ENCODE measurements at regions not wholly inside any gene's neighbourhood (a gene's known extent, or its start where the extent isn't known, plus 50 kb on each side); places are given as distances from the start of the nearest gene placed in this dataset.

GRCh38 chr1:221911714-221912113, 169.8 kb upstream of the DUSP10 start:
- Histone ChIP-seq H3K27me3 (ENCODE audit: insufficient read depth, low read length) (no peaks in the 10 kb centered on the region), H3K9ac (ENCODE audit: low read depth, low read length) (no peak overlapping the region), H3K4me3 (ENCODE audit: low read length) (no peak overlapping the region), H3K36me3 (ENCODE audit: insufficient read depth, low read depth, low read length) (no peaks in the 10 kb centered on the region), H3K27ac (ENCODE audit: low read length) (no peak overlapping the region), H3K9me3 (ENCODE audit: insufficient read depth, low read depth, low read length) (no peaks in the 10 kb centered on the region), H3K4me1 (ENCODE audit: insufficient read depth, low read length) (no peaks in the 10 kb centered on the region)

- Histone ChIP-seq H3K27me3 (ENCODE audit: insufficient read depth, low read length) (no peaks in the 10 kb centered on the region), H3K4me3 (ENCODE audit: low read length) (no peak overlapping the region), H3K9me3 (ENCODE audit: insufficient read depth, low read depth, low read length) (no peaks in the 10 kb centered on the region), H3K27ac (ENCODE audit: low read length) (no peak overlapping the region), H3K9ac (ENCODE audit: low read depth, low read length) (no peak overlapping the region), H3K4me1 (ENCODE audit: insufficient read depth, low read length) (no peaks in the 10 kb centered on the region), H3K36me3 (ENCODE audit: insufficient read depth, low read depth, low read length) (no peaks in the 10 kb centered on the region)
Observed at GRCh38 chr1:221910222-221910621, 168.3 kb upstream of the DUSP10 start.

DNA sequence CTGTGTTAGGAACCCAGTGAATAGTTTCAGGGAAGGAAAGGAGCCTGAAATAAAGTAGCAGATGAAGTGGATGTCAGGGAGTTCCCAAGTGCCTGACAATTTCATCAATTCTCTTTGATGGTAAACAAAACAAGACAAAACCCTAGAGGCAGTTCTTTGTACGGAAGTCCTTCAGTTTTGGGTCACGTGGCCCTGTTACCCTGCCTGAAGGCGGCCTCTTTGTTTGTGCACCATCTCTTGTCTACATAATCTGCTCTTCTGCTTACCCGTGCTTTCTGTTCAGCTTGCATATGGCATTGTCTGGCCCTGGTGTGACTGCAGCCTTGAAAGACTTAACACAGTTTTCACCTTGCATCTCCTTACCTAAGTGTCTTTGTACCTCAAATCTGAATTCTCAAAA, 166.7 kb upstream of the DUSP10 start:
- H3K27me3 ChIP-seq (ENCODE audit: insufficient read depth, low read length) = no peaks in the 10 kb centered on the region
- no peaks in the 10 kb centered on the region for H3K9me3 ChIP-seq (ENCODE audit: insufficient read depth, low read depth, low read length)
- no peak overlapping the region for H3K27ac ChIP-seq (ENCODE audit: low read length)
- H3K36me3 ChIP-seq (ENCODE audit: insufficient read depth, low read depth, low read length) = no peaks in the 10 kb centered on the region
- no peak overlapping the region for H3K9ac ChIP-seq (ENCODE audit: low read depth, low read length)
- no peak overlapping the region for H3K4me3 ChIP-seq (ENCODE audit: low read length)
- H3K4me1 ChIP-seq (ENCODE audit: insufficient read depth, low read length) = no peaks in the 10 kb centered on the region

DNA sequence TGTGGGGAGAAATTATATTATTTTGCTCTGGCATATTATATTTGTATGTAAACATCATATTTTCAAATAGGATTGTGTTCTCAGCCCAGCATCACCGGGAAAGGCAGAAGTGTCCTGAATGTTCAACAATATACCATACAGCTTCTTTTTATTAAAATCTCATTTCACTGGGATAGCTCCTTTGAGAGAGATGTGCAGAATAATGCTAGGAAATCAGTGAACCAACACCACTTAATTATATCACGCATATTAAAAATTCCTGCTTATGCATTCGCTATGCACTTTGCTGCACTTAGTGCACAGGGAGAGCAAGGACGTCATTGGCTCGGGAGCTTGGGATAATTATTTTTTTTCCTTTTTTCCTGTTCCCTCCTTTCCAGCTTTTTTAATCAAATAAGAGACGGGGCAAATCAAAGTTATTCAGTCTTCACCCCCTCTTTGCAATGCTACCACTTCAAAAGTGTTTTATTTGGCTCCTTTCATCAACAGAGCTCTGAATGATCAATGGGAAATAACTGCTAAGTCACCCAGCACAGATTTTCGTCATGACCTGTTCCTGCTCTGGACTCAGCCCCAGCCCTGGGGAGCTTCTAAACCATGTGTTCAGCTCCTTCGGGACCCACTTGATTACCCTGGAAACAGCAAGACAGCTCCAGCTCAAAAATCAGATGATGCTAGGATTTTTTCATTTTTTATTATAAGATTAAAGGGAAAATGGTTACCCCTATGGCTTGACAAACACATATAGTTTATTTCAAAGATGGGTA, 165.5 kb upstream of the DUSP10 start:
- H3K4me1 ChIP-seq (ENCODE audit: insufficient read depth, low read length) = no peaks in the 10 kb centered on the region
- H3K9ac ChIP-seq (ENCODE audit: low read depth, low read length) = no peak overlapping the region
- H3K27me3 ChIP-seq (ENCODE audit: insufficient read depth, low read length) = no peaks in the 10 kb centered on the region
- H3K4me3 ChIP-seq (ENCODE audit: low read length) = no peak overlapping the region
- no peaks in the 10 kb centered on the region for H3K36me3 ChIP-seq (ENCODE audit: insufficient read depth, low read depth, low read length)
- H3K27ac ChIP-seq (ENCODE audit: low read length) = no peak overlapping the region
- no peaks in the 10 kb centered on the region for H3K9me3 ChIP-seq (ENCODE audit: insufficient read depth, low read depth, low read length)

DNA sequence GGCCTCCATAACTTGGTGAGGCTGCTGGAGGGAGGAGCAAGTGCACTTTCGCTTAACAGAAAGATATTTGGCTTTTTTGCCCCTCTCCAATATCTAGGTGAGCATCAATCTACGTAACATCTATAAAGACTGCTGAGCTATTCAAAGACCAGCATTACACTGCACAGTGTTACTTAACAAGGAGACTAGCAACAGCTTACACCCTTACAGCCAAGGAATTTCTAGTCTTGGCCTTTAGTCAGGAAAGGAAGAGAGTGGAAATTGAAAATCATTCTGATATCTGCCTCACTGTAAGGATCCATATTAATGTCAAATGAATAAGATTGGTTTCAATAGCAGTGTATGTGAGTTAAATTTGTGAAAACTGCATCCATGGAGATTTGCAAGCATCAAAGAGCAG, 163.9 kb upstream of the DUSP10 start:
- no peaks in the 10 kb centered on the region for H3K9me3 ChIP-seq (ENCODE audit: insufficient read depth, low read depth, low read length)
- H3K36me3 ChIP-seq (ENCODE audit: insufficient read depth, low read depth, low read length) = no peaks in the 10 kb centered on the region

DNA sequence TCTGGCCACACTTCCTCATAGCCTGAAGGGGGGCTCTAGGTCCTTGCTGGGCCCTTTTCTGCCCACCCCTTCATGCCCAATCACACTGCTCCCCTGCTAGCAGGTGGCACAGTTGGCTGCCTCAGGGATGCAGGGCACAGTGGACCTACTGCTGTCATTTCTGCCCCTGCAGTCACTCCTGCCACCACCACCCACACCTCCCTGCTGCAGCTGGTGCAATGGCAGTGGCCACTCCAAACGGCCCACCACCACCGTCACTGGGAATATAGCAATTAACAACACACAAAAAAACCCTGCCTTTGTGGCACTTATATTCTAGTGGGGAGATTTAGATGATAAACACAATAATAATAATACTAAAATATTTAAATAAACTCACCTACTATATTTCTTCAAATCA, 162.4 kb upstream of the DUSP10 start:
- no peak overlapping the region for H3K4me3 ChIP-seq (ENCODE audit: low read length)
- no peaks in the 10 kb centered on the region for H3K4me1 ChIP-seq (ENCODE audit: insufficient read depth, low read length)
- no peak overlapping the region for H3K27ac ChIP-seq (ENCODE audit: low read length)
- H3K9ac ChIP-seq (ENCODE audit: low read depth, low read length) = no peak overlapping the region
- H3K9me3 ChIP-seq (ENCODE audit: insufficient read depth, low read depth, low read length) = no peaks in the 10 kb centered on the region
- H3K36me3 ChIP-seq (ENCODE audit: insufficient read depth, low read depth, low read length) = no peaks in the 10 kb centered on the region
- no peaks in the 10 kb centered on the region for H3K27me3 ChIP-seq (ENCODE audit: insufficient read depth, low read length)

More for the DNA sequence above, 163.9 kb upstream of the DUSP10 start:
- no peak overlapping the region for H3K27ac ChIP-seq (ENCODE audit: low read length)
- H3K4me1 ChIP-seq (ENCODE audit: insufficient read depth, low read length) = no peaks in the 10 kb centered on the region
- H3K27me3 ChIP-seq (ENCODE audit: insufficient read depth, low read length) = no peaks in the 10 kb centered on the region
- H3K9ac ChIP-seq (ENCODE audit: low read depth, low read length) = no peak overlapping the region
- no peak overlapping the region for H3K4me3 ChIP-seq (ENCODE audit: low read length)

- Histone ChIP-seq H3K27me3 (ENCODE audit: insufficient read depth, low read length) (no peaks in the 10 kb centered on the region), H3K36me3 (ENCODE audit: insufficient read depth, low read depth, low read length) (no peaks in the 10 kb centered on the region), H3K4me3 (ENCODE audit: low read length) (no peak overlapping the region), H3K9me3 (ENCODE audit: insufficient read depth, low read depth, low read length) (no peaks in the 10 kb centered on the region), H3K4me1 (ENCODE audit: insufficient read depth, low read length) (no peaks in the 10 kb centered on the region), H3K9ac (ENCODE audit: low read depth, low read length) (no peak overlapping the region), H3K27ac (ENCODE audit: low read length) (no peak overlapping the region)
Observed at GRCh38 chr1:221903594-221903993, 161.7 kb upstream of the DUSP10 start.

- Histone ChIP-seq H3K4me3 (ENCODE audit: low read length) (no peak overlapping the region), H3K36me3 (ENCODE audit: insufficient read depth, low read depth, low read length) (no peaks in the 10 kb centered on the region), H3K27me3 (ENCODE audit: insufficient read depth, low read length) (no peaks in the 10 kb centered on the region), H3K4me1 (ENCODE audit: insufficient read depth, low read length) (no peaks in the 10 kb centered on the region), H3K9me3 (ENCODE audit: insufficient read depth, low read depth, low read length) (no peaks in the 10 kb centered on the region), H3K27ac (ENCODE audit: low read length) (no peak overlapping the region), H3K9ac (ENCODE audit: low read depth, low read length) (no peak overlapping the region)
Observed at GRCh38 chr1:221902961-221903360, 161.1 kb upstream of the DUSP10 start.

GRCh38 chr1:221900678-221901077, 158.8 kb upstream of the DUSP10 start:
- no peak overlapping the region for H3K4me3 ChIP-seq (ENCODE audit: low read length)
- no peaks in the 10 kb centered on the region for H3K4me1 ChIP-seq (ENCODE audit: insufficient read depth, low read length)
- H3K27me3 ChIP-seq (ENCODE audit: insufficient read depth, low read length) = no peaks in the 10 kb centered on the region

GRCh38 chr1:221897321-221897721, 155.4 kb upstream of the DUSP10 start:
- Histone ChIP-seq H3K27me3 (ENCODE audit: insufficient read depth, low read length) (no peaks in the 10 kb centered on the region), H3K9me3 (ENCODE audit: insufficient read depth, low read depth, low read length) (no peaks in the 10 kb centered on the region), H3K27ac (ENCODE audit: low read length) (no peak overlapping the region), H3K4me1 (ENCODE audit: insufficient read depth, low read length) (no peaks in the 10 kb centered on the region), H3K36me3 (ENCODE audit: insufficient read depth, low read depth, low read length) (no peaks in the 10 kb centered on the region), H3K4me3 (ENCODE audit: low read length) (no peak overlapping the region), H3K9ac (ENCODE audit: low read depth, low read length) (no peak overlapping the region)

More at GRCh38 chr1:221900678-221901077, 158.8 kb upstream of the DUSP10 start:
- Histone ChIP-seq H3K9ac (ENCODE audit: low read depth, low read length) (no peak overlapping the region), H3K27ac (ENCODE audit: low read length) (no peak overlapping the region), H3K36me3 (ENCODE audit: insufficient read depth, low read depth, low read length) (no peaks in the 10 kb centered on the region), H3K9me3 (ENCODE audit: insufficient read depth, low read depth, low read length) (no peaks in the 10 kb centered on the region)

DNA sequence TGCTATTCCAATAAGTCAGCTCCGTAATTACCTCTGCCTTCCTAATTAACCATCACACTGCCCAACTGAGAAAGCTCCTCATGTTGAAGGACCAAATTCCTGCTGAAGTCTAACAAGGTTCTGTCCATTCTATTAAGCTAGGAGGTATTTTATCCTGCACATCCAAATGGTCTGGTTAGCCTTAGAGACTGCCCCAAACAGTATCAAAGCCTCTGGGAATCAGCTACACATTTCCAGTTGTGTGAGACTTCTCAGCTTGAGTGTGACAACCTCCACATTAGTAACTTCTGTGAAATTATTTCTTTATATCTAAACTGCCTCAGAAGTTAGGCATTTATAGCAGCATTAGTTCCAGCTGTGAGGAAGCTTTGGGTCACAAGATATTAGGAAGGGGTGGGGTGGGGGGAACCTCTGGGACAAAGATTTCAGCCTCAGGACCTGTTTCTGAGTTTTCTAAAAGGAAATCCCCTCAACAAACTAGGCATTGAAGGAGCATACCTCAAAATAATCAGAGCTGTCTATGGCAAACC, 150.5 kb upstream of the DUSP10 start:
- H3K4me1 ChIP-seq (ENCODE audit: insufficient read depth, low read length) = no peaks in the 10 kb centered on the region
- no peaks in the 10 kb centered on the region for H3K27me3 ChIP-seq (ENCODE audit: insufficient read depth, low read length)
- no peak overlapping the region for H3K4me3 ChIP-seq (ENCODE audit: low read length)
- H3K27ac ChIP-seq (ENCODE audit: low read length) = no peak overlapping the region
- H3K36me3 ChIP-seq (ENCODE audit: insufficient read depth, low read depth, low read length) = no peaks in the 10 kb centered on the region
- no peak overlapping the region for H3K9ac ChIP-seq (ENCODE audit: low read depth, low read length)
- no peaks in the 10 kb centered on the region for H3K9me3 ChIP-seq (ENCODE audit: insufficient read depth, low read depth, low read length)

DNA sequence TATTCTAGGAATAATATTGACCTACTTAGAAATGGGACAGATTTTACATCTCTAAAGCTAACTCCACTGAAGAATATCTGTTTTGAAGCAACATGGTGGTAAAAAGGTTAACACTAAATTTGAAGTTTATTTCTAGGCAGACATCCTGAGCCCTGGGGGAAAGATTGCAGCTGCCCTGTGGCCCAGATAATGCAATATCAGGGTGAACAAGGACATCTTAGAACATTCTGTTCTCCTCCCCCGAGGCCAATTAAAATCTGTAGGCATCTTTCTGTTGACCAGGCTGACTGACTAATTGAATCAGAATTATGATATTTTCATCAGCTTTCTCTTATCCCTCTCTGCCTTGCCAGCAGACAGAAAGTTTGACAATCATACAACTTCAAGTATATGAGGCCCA, 149.8 kb upstream of the DUSP10 start:
- Histone ChIP-seq H3K9ac (ENCODE audit: low read depth, low read length) (no peak overlapping the region), H3K36me3 (ENCODE audit: insufficient read depth, low read depth, low read length) (no peaks in the 10 kb centered on the region), H3K27ac (ENCODE audit: low read length) (no peak overlapping the region), H3K4me3 (ENCODE audit: low read length) (no peak overlapping the region), H3K9me3 (ENCODE audit: insufficient read depth, low read depth, low read length) (no peaks in the 10 kb centered on the region), H3K4me1 (ENCODE audit: insufficient read depth, low read length) (no peaks in the 10 kb centered on the region), H3K27me3 (ENCODE audit: insufficient read depth, low read length) (no peaks in the 10 kb centered on the region)

All from iPS-20b (cell line).